K562 (cell line): ENCODE measurements at regions not wholly inside any gene's neighbourhood (a gene's known extent, or its start where the extent isn't known, plus 50 kb on each side); places are given as distances from the start of the nearest gene placed in this dataset.

Source experiments
- FOXM1 ChIP-seq, 2 experiments: fragments of 450-650 bp in 1 of 2; sonication (generic) in 1 of 2; formaldehyde crosslinking in 1 of 2; IDR thresholded peaks; 2 replicates each; pipeline versions ENCODE4 v1.6.1 to v1.9.0; 2017 to 2022; ENCODE audit warnings: low read depth in 2 of 2, mild to moderate bottlenecking in 2 of 2, missing genetic modification reagents in 1 of 2, moderate library complexity in 1 of 2
- TF ChIP-seq, protein P1 (sequence below), 2 experiments: fragments of 450-650 bp; IDR thresholded peaks; 2 replicates each; pipeline ENCODE4 v1.6.1; 2016; ENCODE audit warnings: mild to moderate bottlenecking in 2 of 2, borderline replicate concordance in 1 of 2, low read depth in 1 of 2, moderate library complexity in 1 of 2
- TF ChIP-seq, protein P2 (sequence below): sonication (generic); formaldehyde crosslinking; IDR thresholded peaks from 2 replicates; pipeline ENCODE4 v1.8.1; 2023; ENCODE audit warnings: mild to moderate bottlenecking, missing genetic modification reagents

DNA sequence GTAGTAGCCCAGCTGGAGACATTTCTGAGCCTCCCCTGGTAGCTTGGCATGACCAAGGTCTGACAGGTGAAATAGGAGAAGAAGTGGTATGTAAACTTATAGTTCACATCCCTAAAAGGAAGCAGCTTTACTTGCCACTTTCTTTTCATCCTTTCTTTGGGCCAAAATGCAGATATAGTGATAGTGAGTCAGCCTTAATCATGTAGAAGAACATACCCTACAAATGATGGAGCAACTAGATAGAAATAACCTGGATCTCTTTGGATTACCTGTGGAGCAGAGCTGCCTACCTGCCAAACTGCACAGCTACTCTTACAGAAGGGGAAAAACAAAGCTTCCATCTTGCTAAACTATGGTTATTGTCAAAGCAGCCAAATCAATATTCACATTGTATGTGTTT, 106.7 kb upstream of the LCORL start (continued):
- TF ChIP-seq, protein P1, sequence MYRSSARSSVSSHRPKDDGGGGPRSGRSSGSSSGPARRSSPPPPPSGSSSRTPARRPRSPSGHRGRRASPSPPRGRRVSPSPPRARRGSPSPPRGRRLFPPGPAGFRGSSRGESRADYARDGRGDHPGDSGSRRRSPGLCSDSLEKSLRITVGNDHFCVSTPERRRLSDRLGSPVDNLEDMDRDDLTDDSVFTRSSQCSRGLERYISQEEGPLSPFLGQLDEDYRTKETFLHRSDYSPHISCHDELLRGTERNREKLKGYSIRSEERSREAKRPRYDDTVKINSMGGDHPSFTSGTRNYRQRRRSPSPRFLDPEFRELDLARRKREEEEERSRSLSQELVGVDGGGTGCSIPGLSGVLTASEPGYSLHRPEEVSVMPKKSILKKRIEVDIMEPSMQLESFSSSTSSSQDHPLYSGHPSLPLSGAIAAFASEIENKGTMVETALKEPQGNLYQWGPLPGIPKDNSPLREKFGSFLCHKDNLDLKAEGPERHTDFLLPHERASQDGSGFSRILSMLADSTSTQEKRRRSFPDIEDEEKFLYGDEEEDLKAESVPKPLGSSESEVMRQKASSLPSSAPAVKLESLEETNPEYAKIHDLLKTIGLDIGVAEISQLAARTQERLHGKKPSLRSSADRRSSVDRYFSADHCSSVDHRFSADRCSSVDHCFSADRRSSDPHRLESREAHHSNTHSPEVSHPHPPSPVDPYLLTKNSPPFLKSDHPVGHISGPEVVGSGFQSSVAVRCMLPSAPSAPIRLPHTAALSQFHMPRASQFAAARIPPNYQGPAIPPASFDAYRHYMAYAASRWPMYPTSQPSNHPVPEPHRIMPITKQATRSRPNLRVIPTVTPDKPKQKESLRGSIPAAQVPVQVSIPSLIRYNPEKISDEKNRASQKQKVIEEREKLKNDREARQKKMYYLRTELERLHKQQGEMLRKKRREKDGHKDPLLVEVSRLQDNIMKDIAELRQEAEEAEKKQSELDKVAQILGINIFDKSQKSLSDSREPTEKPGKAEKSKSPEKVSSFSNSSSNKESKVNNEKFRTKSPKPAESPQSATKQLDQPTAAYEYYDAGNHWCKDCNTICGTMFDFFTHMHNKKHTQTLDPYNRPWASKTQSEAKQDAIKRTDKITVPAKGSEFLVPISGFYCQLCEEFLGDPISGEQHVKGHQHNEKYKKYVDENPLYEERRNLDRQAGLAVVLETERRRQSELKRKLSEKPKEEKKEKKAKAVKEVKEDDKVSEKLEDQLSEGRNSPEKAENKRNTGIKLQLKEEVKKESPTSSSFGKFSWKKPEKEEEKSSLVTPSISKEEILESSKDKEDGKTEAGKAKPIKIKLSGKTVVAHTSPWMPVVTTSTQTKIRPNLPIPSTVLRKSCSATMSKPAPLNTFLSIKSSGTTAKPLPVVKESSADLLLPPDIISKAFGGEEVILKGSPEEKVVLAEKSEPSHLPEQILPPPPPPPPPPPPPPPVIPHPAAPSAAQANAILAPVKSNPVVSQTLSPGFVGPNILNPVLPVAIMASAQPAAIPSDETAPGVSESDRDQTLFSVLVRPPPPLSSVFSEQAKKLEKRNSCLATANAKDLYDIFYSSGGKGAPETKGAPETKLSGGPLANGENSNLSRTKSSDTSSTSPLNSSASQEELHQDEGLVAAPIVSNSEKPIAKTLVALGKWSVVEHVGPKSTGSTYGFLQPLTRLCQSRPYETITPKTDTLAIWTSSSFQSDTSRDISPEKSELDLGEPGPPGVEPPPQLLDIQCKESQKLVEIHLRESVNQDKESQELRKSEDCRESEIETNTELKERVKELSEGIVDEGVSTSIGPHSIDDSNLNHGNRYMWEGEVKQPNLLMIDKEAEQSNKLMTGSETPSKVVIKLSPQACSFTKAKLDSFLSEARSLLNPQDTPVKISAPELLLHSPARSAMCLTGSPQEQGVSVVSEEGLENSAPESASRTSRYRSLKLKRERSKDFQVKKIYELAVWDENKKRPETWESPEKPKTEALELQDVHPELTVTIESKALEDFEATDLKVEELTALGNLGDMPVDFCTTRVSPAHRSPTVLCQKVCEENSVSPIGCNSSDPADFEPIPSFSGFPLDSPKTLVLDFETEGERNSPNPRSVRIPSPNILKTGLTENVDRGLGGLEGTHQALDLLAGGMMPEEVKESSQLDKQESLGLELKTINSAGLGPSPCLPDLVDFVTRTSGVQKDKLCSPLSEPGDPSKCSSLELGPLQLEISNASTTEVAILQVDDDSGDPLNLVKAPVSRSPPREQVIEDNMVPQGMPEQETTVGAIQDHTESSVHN (IDR thresholded peaks at IDR 0.05; ENCODE audit: borderline replicate concordance in 1 of 2, low read depth in 1 of 2), result no peak
- TF ChIP-seq, protein P2, sequence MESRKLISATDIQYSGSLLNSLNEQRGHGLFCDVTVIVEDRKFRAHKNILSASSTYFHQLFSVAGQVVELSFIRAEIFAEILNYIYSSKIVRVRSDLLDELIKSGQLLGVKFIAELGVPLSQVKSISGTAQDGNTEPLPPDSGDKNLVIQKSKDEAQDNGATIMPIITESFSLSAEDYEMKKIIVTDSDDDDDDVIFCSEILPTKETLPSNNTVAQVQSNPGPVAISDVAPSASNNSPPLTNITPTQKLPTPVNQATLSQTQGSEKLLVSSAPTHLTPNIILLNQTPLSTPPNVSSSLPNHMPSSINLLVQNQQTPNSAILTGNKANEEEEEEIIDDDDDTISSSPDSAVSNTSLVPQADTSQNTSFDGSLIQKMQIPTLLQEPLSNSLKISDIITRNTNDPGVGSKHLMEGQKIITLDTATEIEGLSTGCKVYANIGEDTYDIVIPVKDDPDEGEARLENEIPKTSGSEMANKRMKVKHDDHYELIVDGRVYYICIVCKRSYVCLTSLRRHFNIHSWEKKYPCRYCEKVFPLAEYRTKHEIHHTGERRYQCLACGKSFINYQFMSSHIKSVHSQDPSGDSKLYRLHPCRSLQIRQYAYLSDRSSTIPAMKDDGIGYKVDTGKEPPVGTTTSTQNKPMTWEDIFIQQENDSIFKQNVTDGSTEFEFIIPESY, result no peak
- TF ChIP-seq FOXM1 (IDR thresholded peaks at IDR 0.05; ENCODE audit: low read depth), result no peak
- TF ChIP-seq FOXM1 (CRISPR knock-in tag; IDR thresholded peaks at IDR 0.05; ENCODE audit: low read depth), result no peak
